ENCODE measurements at regions not wholly inside any gene's neighbourhood (a gene's known extent, or its start where the extent isn't known, plus 50 kb on each side); places are given as distances from the start of the nearest gene placed in this dataset.
"Not testable (repeated sequence)": the region's sequence is repeated elsewhere in the genome, so short reads cannot be mapped to it uniquely, and the experiment has no call there.

GRCh38 chr7:119886007-119886406, 387.0 kb upstream of the KCND2 start:
- Histone ChIP-seq H2AFZ (ENCODE audit: low read depth, low read length) (no peak overlapping the region), H3K4me2 (ENCODE audit: low read length) (no peak overlapping the region), H3K9me3 (ENCODE audit: insufficient read depth, low read length) (no peaks in the 10 kb centered on the region), H3K4me1 (ENCODE audit: low read length) (no peaks in the 10 kb centered on the region), H3K9ac (ENCODE audit: low read length) (no peak overlapping the region), H3K36me3 (replicated peaks; ENCODE audit: low read depth, low read length) (no peaks in the 10 kb centered on the region), H3K27me3 (ENCODE audit: low read depth, low read length) (no peaks in the 10 kb centered on the region), H4K20me1 (ENCODE audit: insufficient read depth, low read length) (no peaks in the 10 kb centered on the region), H3K27ac (ENCODE audit: low read length) (no peak overlapping the region), H3K4me3 (ENCODE audit: low read length) (no peak overlapping the region), H3K79me2 (ENCODE audit: low read length) (no peaks in the 10 kb centered on the region)
- TF ChIP-seq EZH2phosphoT487 (IDR thresholded peaks at IDR 0.05; ENCODE audit: low read depth) (no peak), CTCF (IDR thresholded peaks at IDR 0.05; ENCODE audit: low read depth, low read length) (no peak)

DNA sequence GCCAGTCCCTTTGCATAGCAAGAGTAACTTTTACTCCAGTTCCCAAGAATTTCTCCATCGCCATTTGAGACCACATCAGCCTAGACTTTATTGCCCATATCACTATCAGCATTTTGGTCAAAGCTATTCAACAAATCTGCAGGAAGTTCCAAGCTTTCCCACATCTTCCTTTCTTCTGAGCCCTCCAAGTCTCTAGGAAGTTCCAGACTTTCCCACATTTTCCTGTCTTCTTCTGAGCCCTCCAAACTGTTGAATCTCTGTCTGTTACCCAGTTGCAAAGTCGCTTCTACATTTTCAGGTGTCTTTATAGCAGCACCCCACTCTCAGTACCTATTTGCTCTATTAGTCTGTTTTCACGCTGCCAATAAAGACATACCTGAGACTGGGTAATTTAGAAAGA, 386.4 kb upstream of the KCND2 start:
- H3K9ac ChIP-seq (ENCODE audit: low read length); H3K4me2 ChIP-seq (ENCODE audit: low read length); H3K9me3 ChIP-seq (ENCODE audit: insufficient read depth, low read length); H3K27me3 ChIP-seq (ENCODE audit: low read depth, low read length); H2AFZ ChIP-seq (ENCODE audit: low read depth, low read length); H3K4me3 ChIP-seq (ENCODE audit: low read length); H3K4me1 ChIP-seq (ENCODE audit: low read length); H3K27ac ChIP-seq (ENCODE audit: low read length); H3K36me3 ChIP-seq (replicated peaks; ENCODE audit: low read depth, low read length); H4K20me1 ChIP-seq (ENCODE audit: insufficient read depth, low read length); H3K79me2 ChIP-seq (ENCODE audit: low read length): not testable (repeated sequence)

- no peak overlapping the region for H3K4me2 ChIP-seq (ENCODE audit: low read length)
- H4K20me1 ChIP-seq (ENCODE audit: insufficient read depth, low read length), result no peaks in the 10 kb centered on the region
- no peaks in the 10 kb centered on the region for H3K9me3 ChIP-seq (ENCODE audit: insufficient read depth, low read length)
- H3K27me3 ChIP-seq (ENCODE audit: low read depth, low read length), result no peaks in the 10 kb centered on the region
- no peak overlapping the region for H3K4me3 ChIP-seq (ENCODE audit: low read length)
- no peaks in the 10 kb centered on the region for H3K79me2 ChIP-seq (ENCODE audit: low read length)
- no peak overlapping the region for H3K9ac ChIP-seq (ENCODE audit: low read length)
- TF ChIP-seq CTCF (IDR thresholded peaks at IDR 0.05; ENCODE audit: low read depth, low read length) (no peak), EZH2phosphoT487 (IDR thresholded peaks at IDR 0.05; ENCODE audit: low read depth) (no peak)
- no peaks in the 10 kb centered on the region for H3K4me1 ChIP-seq (ENCODE audit: low read length)
- H3K27ac ChIP-seq (ENCODE audit: low read length), result no peak overlapping the region
- no peak overlapping the region for H2AFZ ChIP-seq (ENCODE audit: low read depth, low read length)
- no peaks in the 10 kb centered on the region for H3K36me3 ChIP-seq (replicated peaks; ENCODE audit: low read depth, low read length)
Measured at GRCh38 chr7:119888251-119888650, 384.7 kb upstream of the KCND2 start.

DNA sequence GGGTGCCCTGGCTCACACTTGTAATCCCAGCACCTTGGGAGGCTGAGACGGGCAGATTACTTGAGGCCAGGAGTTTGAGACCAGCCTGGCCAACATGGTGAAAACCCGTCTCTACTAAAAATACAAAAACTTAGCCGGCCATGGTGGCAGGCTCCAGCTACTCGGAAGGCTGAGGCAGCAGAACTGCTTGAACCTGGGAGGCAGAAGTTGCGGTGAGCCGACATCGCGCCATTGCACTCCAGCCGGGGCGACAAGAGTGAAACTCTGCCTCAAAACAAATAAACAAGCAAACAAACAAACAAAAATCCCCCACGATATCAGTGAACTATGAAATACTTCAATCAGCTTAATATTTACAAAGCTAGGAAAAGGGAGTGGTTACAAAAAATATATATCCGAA, 382.3 kb upstream of the KCND2 start:
- Histone ChIP-seq H3K36me3 (replicated peaks; ENCODE audit: low read depth, low read length) (no peaks in the 10 kb centered on the region), H3K9ac (ENCODE audit: low read length) (no peak overlapping the region), H3K9me3 (ENCODE audit: insufficient read depth, low read length) (no peaks in the 10 kb centered on the region), H3K27me3 (ENCODE audit: low read depth, low read length) (no peaks in the 10 kb centered on the region), H3K79me2 (ENCODE audit: low read length) (no peaks in the 10 kb centered on the region), H3K4me2 (ENCODE audit: low read length) (no peak overlapping the region), H2AFZ (ENCODE audit: low read depth, low read length) (no peak overlapping the region), H3K27ac (ENCODE audit: low read length) (no peak overlapping the region), H3K4me1 (ENCODE audit: low read length) (no peaks in the 10 kb centered on the region), H3K4me3 (ENCODE audit: low read length) (no peak overlapping the region), H4K20me1 (ENCODE audit: insufficient read depth, low read length) (no peaks in the 10 kb centered on the region)
- TF ChIP-seq CTCF (IDR thresholded peaks at IDR 0.05; ENCODE audit: low read depth, low read length), result no peak
- no peak for TF ChIP-seq EZH2phosphoT487 (IDR thresholded peaks at IDR 0.05; ENCODE audit: low read depth)

DNA sequence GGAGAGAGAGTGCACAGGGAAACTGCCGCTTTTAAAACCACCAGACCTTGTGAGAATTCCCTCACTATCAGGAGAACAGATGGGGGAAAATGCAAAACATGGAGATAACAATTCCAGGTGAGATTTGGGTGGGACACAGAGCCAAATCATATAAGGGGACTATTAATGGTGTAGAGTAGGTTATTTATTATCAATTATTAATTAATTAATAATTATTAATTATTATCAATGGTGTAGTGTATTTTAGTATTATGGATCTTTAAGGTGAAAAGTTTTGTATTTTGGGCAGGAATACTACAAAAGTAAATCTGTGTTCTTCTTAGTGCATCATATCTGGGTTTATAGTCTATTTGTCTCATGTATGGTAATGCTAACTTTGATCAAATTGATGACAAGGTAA, 377.7 kb upstream of the KCND2 start:
- H3K27me3 ChIP-seq (ENCODE audit: low read depth, low read length), result no peaks in the 10 kb centered on the region
- H3K4me1 ChIP-seq (ENCODE audit: low read length), result no peaks in the 10 kb centered on the region
- no peak for TF ChIP-seq EZH2phosphoT487 (IDR thresholded peaks at IDR 0.05; ENCODE audit: low read depth)
- no peak for TF ChIP-seq CTCF (IDR thresholded peaks at IDR 0.05; ENCODE audit: low read depth, low read length)
- no peaks in the 10 kb centered on the region for H3K9me3 ChIP-seq (ENCODE audit: insufficient read depth, low read length)
- no peaks in the 10 kb centered on the region for H4K20me1 ChIP-seq (ENCODE audit: insufficient read depth, low read length)
- no peaks in the 10 kb centered on the region for H3K36me3 ChIP-seq (replicated peaks; ENCODE audit: low read depth, low read length)
- H3K4me2 ChIP-seq (ENCODE audit: low read length), result no peak overlapping the region
- no peak overlapping the region for H3K27ac ChIP-seq (ENCODE audit: low read length)
- H3K9ac ChIP-seq (ENCODE audit: low read length), result no peak overlapping the region
- H2AFZ ChIP-seq (ENCODE audit: low read depth, low read length), result no peak overlapping the region
- H3K79me2 ChIP-seq (ENCODE audit: low read length), result no peaks in the 10 kb centered on the region
- H3K4me3 ChIP-seq (ENCODE audit: low read length), result no peak overlapping the region

Data from OCI-LY3 (cell line).